NAMALWA (cell line): ENCODE measurements at regions not wholly inside any gene's neighbourhood (a gene's known extent, or its start where the extent isn't known, plus 50 kb on each side); places are given as distances from the start of the nearest gene placed in this dataset.
A peak's percentile ranks its signal among the peaks of the same experiment; 100 is the strongest.

Source experiments
- DNase-seq: peaks from one replicate; pipeline ENCODE4 v3.0.0-alpha.2; 2015; ENCODE audit warnings: low spot score

DNA sequence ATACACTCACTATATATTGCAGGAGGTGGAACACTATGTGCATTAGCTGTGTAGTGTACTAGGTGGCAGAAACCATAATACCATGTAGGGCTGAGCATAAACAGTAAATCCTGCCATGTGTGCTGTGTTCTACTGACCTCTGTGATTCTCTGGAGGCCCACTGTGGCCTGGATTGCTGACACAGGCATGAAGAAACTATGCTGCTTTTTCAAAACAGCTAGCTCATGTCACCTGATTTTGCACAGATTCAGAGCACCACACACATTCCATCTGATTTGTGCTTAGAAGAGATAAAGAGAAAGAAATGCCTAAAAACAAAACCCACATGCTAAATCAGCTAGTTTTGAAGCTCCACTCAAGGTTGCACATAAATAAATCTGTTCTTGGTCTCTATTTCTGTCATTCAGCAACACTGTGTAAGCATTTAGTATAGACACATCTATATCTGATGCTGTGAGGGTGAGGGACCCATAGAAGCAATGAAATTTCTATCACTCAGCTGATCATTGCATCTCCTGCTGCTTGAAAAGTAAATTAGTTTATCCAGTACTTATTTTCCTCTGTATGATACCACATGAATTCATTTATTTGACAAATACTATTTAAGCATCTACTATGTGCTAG lies 1007.7 kb upstream of the SEMA6D start:
- no peak for DNase-seq

DNA sequence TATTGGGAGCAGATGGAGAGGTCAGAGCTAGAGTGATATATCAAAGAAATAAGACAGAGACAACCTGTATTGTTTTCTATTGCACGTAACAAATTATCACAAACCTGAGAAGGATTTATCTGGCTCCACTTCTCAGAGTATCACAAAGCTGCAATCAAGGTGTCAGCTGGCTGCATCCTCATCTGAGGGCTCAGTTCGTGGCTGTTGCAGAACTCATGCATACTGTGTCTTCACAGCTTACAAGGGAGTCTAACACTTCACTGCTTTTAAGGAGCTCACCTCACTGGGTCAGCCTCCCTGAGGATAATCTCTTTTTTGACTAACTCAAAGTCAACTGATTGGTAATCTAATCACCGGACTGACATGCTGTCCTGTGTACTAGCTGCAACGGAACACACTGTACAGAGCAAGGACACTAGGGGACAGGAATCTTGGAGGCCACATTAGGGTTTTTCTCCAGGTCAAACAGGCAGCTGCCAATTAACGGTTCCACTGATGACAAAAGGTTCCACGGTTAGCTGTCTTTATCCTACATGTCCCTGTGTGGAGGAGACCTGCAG lies 1006.8 kb upstream of the SEMA6D start:
- DNase-seq: no peak

DNA sequence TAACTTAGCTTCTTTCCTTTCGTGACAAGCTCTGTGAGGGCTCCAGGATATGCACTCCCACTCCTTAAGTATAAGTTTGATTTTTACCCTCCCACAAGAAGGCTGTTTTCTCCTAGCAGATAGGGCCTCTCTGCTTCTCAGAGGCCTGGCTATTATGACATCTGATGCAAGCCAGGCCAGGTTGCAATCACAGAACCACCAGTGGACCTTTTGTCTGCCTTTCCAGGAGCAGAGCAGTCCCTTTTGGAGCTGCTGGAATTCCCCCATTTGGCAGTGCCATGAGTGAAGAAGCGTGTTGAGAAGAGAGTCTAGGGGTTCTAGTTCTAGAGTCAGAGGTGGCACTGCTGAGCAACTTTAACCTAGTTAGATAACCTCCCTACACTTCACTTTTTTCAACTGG lies 1004.3 kb upstream of the SEMA6D start:
- DNase-seq: no peak

DNA sequence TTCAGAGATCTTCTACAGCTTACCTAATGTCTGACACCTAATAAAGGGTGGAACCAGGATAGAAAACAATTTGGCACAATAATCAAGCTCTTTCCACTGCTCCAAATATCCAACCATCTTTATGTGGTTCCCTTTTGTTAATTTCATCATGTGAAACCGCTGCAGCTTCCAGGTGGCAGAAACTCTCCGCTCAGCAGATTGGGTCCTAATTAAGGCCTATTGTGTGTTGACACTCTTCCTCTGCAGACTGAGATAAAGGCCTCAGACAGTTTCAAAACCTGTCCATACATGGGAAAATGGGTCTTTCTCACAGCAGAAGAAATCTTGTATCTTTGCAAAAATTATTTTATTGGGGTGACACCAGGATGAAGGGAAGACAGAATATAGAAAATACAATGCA lies 1002.4 kb upstream of the SEMA6D start:
- DNase-seq: no peak

DNA sequence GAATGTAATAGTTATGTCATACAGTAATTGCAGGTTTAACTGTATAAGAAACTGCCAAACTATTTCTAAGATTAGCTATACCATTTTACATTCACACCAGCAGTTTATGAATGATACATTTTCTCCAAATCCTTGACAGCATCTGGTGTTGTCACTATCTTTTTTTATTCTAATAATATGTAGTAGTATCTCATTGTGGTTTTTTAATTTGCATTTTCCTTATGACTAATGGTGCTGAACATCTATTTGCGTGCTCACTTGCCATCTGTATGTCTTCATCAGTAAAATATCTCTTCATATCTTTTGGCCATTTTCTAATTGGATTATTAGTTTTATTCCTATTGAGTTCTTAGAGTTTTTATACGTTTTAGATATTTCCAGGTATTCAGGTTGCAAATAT lies 994.0 kb upstream of the SEMA6D start:
- no peak for DNase-seq

DNA sequence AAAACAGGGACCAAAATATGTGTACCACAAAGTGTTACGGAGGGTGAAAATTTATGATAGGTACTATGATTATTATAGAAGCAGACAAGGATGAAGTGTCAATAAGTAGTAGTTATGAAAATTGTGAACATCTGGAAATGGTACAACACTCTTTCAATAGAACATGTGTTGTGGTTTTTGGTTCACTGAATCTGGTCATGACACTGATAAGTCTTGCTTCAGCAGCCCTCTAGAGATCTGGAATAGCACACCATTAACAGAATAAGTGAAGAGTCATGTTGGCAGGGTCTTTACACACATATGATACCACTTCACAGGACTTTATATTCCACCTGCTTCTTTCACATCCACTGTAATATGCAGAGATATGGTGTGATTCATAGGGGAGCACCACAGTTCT lies 985.2 kb upstream of the SEMA6D start:
- DNase-seq: peak; percentile 9

DNA sequence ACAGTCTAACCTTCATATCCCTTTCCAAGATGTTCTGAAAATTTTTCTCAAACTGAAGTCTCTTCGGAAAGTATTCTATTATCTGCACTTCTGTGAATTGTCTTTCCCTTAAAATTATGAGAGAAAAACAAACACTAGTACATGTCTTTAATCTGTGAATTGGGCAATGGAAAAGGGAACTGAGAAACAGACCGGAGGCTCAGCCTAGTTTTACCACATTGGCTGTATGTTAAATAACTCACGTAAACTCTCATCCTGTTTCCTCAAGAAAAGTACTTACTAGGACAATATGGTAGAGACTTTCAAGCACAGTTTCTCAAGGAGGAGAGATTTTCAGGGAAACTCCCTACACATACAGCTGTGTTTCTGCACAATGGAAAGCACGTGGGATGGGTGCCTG lies 982.2 kb upstream of the SEMA6D start:
- peak; percentile 3 for DNase-seq

DNA sequence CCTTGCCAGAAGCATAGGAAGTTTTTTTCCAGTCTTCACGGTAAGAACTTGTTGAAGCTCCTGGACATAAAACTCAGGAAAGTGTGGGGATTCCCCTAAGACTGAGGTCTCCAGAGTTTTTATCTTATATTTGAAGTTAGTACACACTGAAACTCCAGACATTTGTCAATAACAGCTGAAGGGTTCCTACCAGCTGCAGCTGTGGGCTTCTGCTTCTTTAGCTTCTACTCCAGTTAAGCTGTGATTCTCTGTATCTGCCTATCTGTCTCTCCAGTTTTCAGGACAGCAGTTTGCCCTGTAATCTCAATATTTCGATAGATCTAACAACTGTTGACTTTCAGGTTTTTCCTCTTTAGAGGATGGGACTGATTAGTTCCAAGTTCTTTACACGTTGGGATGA lies 966.0 kb upstream of the SEMA6D start:
- no peak for DNase-seq

DNA sequence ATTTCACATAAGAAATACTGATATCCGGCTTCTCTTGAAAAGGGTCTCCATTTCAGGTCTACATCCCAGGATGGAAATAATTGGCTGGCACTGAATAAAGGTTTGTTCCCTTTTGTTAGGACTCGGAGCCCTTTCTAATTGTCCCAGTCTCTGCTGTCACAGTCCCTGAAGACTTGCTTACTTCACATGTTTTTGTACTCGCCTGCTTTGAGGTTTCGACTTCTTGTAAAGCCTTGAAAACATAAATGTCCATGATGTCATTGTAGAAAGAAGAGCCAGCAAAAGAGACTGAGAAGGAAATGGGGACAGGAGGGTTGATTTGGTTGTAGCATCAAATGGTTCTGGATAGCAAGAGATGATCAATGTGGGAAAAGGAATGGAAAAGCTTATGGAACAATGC lies 963.4 kb upstream of the SEMA6D start:
- no peak for DNase-seq

DNA sequence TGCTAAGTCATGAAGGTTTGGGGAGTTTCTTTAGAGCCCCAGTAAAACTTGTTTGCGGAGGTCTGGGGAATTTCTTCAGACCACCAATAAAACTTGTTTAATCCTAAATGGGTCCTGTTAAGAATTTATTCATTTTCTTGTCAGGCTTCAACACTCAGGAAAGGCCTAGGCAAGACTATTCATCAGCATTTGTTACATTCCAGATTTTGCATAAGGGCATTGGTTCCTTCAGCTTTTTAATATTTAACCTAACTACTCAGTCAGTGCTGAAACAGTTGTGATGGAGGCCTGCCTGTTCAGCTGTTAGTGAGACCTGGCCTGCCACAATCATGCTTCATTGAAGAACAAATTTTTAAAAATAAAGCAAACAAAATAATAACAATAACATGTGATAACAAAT lies 954.2 kb upstream of the SEMA6D start:
- DNase-seq: no peak

DNA sequence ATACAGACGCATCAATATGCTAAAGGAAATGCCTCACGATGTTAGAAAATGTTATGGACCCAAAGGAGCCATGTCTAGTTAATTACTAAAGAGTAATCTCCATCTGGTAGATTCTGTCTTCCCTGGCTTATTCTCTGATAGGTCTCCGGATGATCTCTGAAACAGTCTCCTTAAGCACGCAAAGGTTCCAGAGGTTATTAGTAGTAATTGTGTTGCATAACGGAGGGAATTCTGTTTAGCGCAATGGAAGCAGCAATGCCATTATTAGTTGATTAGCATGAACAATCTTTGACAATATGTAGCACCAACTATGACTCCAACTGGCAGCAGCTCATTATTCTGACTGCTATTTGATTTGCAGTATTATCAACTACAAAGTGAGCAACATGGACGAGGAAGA lies 952.5 kb upstream of the SEMA6D start:
- no peak for DNase-seq

DNA sequence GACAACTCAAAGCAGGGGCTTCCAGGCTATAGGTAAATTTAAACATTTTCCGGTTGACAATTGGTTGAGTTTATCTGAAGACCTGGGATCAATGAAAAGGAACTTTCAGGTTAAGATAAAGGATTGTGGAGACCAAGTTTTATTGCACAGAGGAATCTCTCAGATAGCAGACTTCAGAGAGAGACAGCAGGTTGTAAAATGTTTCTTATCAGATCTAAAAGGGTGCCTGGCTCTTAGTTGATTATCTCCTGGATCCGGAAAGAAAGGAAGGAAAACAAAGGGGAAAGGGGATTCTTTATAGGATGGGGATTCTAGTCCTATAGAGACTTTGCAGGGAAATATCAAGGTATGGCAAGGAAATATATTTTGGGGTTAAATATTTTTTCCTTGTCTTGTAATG lies 951.3 kb upstream of the SEMA6D start:
- DNase-seq: no peak

DNA sequence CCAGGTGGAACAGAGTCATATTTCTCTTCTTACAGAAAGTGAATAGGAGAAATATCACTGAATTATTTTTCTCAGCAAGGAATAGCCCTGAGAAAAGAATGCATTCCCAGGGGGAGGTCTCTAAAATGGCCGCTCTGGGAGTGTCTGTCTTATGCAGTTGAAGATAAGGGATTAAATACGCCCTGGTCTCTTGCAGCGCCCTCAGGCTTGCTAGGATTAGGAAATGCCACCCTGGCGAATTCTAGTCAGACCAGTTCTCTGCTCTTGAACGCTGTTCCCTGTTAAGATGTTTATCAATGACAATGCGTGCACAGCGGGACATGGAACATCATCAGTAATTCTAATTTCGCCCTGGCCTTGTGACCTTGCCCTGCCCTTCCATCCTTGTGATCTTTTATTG lies 949.0 kb upstream of the SEMA6D start:
- no peak for DNase-seq

DNA sequence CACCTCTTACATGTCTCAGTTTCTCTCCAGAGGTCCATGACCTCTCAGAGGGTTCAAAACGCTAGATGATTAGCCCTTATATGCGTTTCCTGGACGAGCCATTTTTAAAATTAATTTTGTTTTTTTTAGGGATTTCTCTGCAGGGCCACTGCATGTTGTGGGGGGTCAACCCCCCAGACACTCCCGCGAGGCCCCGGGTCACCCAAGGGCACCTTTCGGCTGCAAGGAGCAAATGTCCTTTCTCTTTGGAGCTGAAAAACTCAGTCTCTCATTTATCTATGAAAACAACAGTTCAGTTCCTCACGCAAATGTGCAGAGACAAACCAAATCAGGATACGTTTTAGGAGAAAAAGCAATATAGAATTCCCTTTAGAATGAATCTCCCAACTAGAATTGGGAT lies 944.3 kb upstream of the SEMA6D start:
- DNase-seq: no peak

DNA sequence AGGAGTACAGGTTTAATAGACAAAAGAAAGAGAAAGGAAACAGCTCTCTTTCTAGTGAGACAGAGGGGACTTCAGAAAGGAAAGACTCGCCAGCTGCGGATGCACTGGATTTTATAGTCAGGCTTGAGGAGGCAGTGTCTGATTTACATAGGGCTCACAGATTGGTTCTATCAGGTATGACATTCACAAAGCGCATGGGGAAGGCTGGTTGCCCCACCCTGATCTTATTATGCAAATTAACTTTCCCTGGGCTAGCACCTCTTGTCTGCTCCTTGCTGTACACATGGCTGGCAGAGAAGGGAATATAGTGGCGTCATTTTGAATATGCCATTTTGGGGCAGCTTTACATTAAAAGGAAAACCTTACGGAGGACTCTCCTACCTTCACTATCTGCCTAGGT lies 938.4 kb upstream of the SEMA6D start:
- DNase-seq: no peak

DNA sequence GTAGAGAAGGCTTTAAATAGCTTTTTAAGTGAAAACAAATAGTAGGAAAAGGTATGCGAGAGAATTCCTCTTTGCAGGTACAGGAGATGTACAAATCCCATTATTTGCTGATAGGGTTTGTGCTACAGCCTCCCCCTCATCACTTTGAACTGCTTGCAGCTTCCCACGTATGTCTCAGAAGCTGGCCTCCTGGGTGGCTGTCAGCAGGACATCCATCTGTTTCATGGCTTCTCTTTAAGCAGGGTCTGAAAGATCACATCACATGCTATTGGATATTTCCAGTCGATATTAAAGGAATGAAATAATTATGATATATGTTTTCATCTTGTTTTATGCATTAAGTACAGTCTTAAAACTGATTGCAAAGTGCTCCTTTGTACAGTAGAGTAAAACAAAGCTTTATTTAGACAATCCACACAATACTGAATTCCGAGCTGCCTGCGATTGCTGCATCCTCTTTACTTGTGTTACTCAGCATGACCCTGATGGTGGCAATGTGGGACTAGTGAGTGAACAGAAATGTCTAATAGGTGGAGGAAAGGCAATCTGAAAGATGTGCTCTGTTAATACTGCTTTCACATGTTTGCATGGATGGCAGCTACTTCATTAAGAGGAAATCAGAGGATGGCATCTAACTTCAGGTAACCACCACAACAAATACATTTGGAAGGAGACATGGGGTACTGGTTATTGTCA lies 930.6 kb upstream of the SEMA6D start:
- DNase-seq: no peak

DNA sequence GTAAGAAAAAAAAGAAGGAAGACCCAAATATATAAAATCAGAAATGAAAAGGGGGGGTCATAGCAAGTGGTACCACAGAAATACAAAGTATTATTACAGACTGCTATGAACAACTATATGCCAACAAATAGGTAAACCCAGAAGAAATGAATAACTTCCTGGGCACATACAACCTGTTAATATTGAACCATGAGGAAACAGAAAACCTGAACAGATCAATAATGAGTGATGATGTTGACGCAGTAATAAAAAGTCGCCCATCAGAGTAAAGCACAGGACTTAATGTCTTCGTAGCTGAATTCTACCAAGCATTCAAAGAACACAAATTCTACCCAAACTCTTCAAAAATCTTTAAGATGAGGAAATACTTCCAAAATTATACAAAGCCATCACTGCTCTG lies 921.6 kb upstream of the SEMA6D start:
- DNase-seq: no peak

DNA sequence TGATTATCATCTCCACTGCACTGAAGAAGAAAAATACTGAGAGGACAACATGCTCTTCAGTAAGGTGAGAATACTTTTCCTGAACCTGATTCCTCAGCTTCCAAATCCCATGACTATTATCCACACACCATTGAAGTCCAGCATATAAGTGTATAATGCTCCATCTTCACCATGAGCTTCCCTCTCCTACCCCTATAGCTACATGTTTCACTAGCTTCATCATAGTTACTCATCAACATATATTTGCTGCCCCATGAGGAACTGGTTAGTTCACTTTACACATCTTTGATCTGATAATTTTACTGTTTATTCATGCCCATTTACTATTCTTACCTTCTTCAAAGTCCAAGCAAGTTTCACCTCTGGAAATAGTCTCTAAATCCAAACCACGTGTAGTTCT lies 908.5 kb upstream of the SEMA6D start:
- no peak for DNase-seq

DNA sequence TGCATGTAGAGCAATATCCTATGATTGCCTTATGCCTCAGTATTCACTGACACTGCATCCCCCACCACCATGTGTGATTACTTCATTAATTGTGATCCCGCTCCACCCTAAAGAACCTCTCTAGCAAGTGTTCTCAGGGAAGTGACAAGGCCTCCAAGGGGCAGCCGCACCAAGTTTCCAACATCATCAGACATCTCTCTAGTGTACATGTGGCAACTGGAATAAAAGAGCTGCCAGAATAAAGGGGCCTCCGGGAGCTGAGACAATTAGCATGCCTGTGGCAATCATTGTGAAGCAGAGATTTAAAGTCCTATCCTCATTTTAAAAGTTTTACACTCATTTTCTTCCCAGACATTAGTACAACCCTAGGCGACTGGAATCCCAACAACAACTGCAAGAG lies 902.1 kb upstream of the SEMA6D start:
- DNase-seq: no peak

DNA sequence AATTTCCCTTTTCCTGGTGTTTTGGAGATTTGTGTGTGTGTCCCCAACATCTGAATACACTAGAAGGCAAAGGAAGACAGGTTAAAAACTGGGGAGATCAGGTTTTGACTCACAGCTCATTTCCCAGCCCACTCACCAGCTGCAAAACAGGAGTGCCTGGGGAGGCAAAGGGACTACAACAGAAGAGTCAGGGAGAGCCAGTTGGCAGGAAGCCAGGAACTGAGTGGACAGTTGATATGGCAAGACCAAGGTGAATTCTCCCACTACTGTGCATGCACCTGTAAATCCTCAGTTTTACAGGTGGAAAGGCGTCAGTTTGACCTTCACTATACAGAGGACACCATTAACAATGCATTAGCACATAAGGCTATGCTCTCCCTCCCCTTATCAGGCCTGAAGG lies 901.5 kb upstream of the SEMA6D start:
- DNase-seq: no peak

DNA sequence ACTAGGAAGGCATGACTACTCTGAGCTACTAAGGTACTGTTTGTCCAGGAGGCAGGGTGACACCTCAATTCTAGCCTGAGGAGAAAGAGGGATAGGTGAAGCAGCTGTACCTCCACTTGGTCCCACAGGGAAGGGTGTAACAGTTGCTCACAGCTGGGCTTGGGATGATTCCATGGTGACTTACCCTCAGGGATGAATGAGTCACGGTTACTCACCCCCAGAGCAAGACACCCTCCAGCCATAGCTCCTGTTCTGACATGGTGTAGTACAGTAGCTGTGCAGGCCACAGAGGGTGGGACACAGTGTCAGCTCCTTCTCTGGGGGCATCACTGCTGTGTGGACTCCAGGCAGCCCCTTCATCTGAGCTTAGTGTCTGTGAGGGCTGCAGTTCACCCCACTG lies 868.6 kb upstream of the SEMA6D start:
- DNase-seq: no peak

DNA sequence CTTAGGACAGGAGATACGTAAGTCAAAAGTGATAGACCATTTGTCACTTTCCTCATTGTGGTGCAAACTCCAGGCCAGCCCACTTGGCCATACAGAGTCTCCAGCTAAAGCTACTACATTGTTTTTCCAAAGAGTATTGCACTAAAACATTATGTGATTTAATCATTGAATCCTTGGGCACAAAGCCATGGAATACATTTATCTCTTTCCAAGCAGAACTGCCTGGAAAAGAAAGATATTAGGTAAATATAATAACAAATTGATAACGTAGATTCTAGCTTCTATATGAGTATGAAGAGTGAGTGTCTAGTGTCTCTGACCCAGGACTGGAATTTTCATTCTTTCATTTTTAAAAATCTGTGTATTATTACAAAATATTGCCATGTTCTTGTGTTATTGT lies 863.7 kb upstream of the SEMA6D start:
- no peak for DNase-seq

DNA sequence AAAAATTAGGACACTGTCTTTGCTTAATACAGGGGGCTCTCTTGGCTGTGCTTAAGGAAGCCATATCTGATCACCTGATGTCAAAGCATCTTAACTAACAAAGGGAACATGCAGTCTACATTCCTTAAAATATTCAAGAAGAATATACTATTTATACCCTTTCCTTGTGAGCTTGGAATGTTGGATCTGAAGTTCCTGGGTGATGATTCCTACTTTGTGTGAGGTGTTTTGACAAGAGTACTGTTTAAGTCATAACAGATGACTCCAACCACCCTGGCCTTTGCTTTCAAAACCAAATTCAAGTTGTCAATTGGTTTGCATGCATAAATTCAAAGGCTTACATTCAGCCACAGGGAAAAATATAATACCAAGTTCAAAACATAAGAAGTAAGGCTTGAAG lies 862.7 kb upstream of the SEMA6D start:
- no peak for DNase-seq

DNA sequence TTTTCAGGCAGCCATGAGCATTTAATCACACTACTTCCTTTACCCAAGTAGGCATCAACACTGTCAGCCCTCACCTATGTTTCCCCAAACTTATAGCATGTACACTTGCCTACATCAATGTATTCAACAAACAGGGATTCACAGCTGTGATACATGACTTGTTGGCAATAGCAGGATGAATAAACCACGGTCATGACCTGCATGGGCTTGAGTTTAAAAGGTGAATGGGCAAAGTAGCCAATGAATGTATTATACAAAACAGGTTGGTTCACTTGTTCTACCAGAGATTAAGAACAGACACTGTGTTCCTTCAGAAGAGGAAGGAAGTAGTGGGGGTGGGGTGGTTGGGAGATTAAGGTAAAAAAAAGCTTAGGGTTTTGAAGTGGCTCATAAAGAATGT lies 861.9 kb upstream of the SEMA6D start:
- DNase-seq: no peak
